Spleen (tissue), 7 donors: ENCODE measurements at regions not wholly inside any gene's neighbourhood (a gene's known extent, or its start where the extent isn't known, plus 50 kb on each side); places are given as distances from the start of the nearest gene placed in this dataset.

Source experiments
- CTCF ChIP-seq, 11 experiments: fragments of 200-600 bp in 7 of 11; fragments of 450-650 bp in 4 of 11; sonication (generic) in 4 of 11; IDR thresholded peaks in 8 of 11; conservative IDR thresholded peaks in 3 of 11; 1 replicate in 7 of 11; 2 replicates in 4 of 11; pipeline versions ENCODE4 v1.4.0 to v1.8.0; 2016 to 2021; ENCODE audit warnings: antibody characterized with exemption in 11 of 11, inconsistent platforms in 4 of 11, mild to moderate bottlenecking in 1 of 11
- POLR2A ChIP-seq, 3 donors: fragments of 450-650 bp; IDR thresholded peaks; one replicate each; pipeline ENCODE4 v1.5.1; 2017; ENCODE audit warnings: antibody characterized with exemption in 3 of 3, mild to moderate bottlenecking in 1 of 3
- donor health status: DM: no; HTN: no; CAD: no; lungs with moderate emphysema.
- donor health status: DM: no; HTN: no; CAD: no.
- donor health status: DM: no; HTN: no; CAD: no.

GRCh38 chr4:131499141-131499873, 1649.8 kb upstream of the PCDH10 start:
- TF ChIP-seq CTCF (IDR thresholded peaks at IDR 0.05 in 8 of 11, conservative IDR thresholded peaks at IDR 0.05 in 3 of 11) (no peak), POLR2A (IDR thresholded peaks at IDR 0.05) (no peak)
